ENCODE measurements at regions not wholly inside any gene's neighbourhood (a gene's known extent, or its start where the extent isn't known, plus 50 kb on each side); places are given as distances from the start of the nearest gene placed in this dataset.

- no peaks in the 10 kb centered on the region for H3K9me3 ChIP-seq (ENCODE audit: insufficient read depth, low read length, severe bottlenecking)
- no peak overlapping the region for H3K27ac ChIP-seq (ENCODE audit: low read length)
- no peak for TF ChIP-seq EZH2 (IDR thresholded peaks at IDR 0.05; ENCODE audit: borderline replicate concordance, low read depth, low read length, severe bottlenecking)
- TF ChIP-seq, protein P1, sequence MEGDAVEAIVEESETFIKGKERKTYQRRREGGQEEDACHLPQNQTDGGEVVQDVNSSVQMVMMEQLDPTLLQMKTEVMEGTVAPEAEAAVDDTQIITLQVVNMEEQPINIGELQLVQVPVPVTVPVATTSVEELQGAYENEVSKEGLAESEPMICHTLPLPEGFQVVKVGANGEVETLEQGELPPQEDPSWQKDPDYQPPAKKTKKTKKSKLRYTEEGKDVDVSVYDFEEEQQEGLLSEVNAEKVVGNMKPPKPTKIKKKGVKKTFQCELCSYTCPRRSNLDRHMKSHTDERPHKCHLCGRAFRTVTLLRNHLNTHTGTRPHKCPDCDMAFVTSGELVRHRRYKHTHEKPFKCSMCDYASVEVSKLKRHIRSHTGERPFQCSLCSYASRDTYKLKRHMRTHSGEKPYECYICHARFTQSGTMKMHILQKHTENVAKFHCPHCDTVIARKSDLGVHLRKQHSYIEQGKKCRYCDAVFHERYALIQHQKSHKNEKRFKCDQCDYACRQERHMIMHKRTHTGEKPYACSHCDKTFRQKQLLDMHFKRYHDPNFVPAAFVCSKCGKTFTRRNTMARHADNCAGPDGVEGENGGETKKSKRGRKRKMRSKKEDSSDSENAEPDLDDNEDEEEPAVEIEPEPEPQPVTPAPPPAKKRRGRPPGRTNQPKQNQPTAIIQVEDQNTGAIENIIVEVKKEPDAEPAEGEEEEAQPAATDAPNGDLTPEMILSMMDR (IDR thresholded peaks at IDR 0.05; ENCODE audit: borderline replicate concordance, extremely low read depth, low read length, poor library complexity, severe bottlenecking), result no peak
- no peak overlapping the region for H2AFZ ChIP-seq (ENCODE audit: low read depth, low read length)
- no peak for ATAC-seq (ENCODE audit: insufficient read depth, low read depth)
- no peak for DNase-seq
- H4K20me1 ChIP-seq (ENCODE audit: insufficient read depth, low read length), result no peaks in the 10 kb centered on the region; the same call in 1 of the 2 replicates
- no peaks in the 10 kb centered on the region for H3K4me1 ChIP-seq (ENCODE audit: insufficient read depth, low read length)
- H3K79me2 ChIP-seq (ENCODE audit: insufficient read depth, low read length), result no peaks in the 10 kb centered on the region
- no peak overlapping the region for H3K4me2 ChIP-seq (ENCODE audit: insufficient read depth, low read length)
- no peaks in the 10 kb centered on the region for H3K36me3 ChIP-seq (ENCODE audit: insufficient read depth, low read length)
- H3K9ac ChIP-seq (ENCODE audit: low read depth, low read length), result no peak overlapping the region
- H3K4me3 ChIP-seq (ENCODE audit: low read depth in 1 of 2, low read length in 2 of 2), result no peak overlapping the region
- H3K27me3 ChIP-seq (ENCODE audit: insufficient read depth, low read length, poor library complexity), result no peaks in the 10 kb centered on the region
Observed at GRCh38 chr14:104440297-104440956, 139.1 kb upstream of the C14orf180 start.

GRCh38 chr14:104441275-104442106, 138.1 kb upstream of the C14orf180 start:
- ATAC-seq (ENCODE audit: insufficient read depth, low read depth) (no peak), DNase-seq (peak; percentile 1)
- Histone ChIP-seq H3K79me2 (ENCODE audit: insufficient read depth, low read length) (no peaks in the 10 kb centered on the region), H3K27me3 (ENCODE audit: insufficient read depth, low read length, poor library complexity) (no peaks in the 10 kb centered on the region), H4K20me1 (ENCODE audit: insufficient read depth, low read length) (no peaks in the 10 kb centered on the region; the same call in 1 of the 2 replicates), H3K36me3 (ENCODE audit: insufficient read depth, low read length) (no peaks in the 10 kb centered on the region), H3K9ac (ENCODE audit: low read depth, low read length) (no peak overlapping the region), H3K9me3 (ENCODE audit: insufficient read depth, low read length, severe bottlenecking) (no peaks in the 10 kb centered on the region), H3K4me2 (ENCODE audit: insufficient read depth, low read length) (no peak overlapping the region), H2AFZ (ENCODE audit: low read depth, low read length) (no peak overlapping the region), H3K27ac (ENCODE audit: low read length) (no peak overlapping the region), H3K4me3 (ENCODE audit: low read depth in 1 of 2, low read length in 2 of 2) (no peak overlapping the region), H3K4me1 (ENCODE audit: insufficient read depth, low read length) (no peaks in the 10 kb centered on the region)
- TF ChIP-seq EZH2 (IDR thresholded peaks at IDR 0.05; ENCODE audit: borderline replicate concordance, low read depth, low read length, severe bottlenecking), result no peak
- TF ChIP-seq, protein P1 (IDR thresholded peaks at IDR 0.05; ENCODE audit: borderline replicate concordance, extremely low read depth, low read length, poor library complexity, severe bottlenecking), result no peak

DNA sequence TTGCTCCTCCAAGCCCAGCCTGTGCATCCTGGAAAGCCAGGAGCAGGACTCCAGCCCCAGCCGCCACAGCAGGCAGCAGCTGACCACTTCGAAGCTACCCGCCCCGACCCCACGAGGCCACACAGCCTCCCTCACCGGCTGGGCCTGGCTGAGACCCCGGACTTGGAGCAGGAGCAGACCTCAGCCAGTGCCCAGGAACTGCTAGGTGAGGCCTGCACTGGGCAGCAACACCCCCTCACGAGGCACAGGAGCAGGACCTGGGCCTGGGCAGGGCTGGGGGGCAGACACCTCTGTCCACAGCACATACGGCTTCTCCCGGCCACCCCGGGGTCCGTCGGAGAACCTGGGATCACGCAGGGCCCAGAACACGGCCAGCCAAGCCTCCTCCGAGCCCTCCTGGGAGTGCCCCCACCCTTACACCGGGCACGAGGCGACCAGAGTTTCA, 137.4 kb upstream of the C14orf180 start:
- no peaks in the 10 kb centered on the region for H3K4me1 ChIP-seq (ENCODE audit: insufficient read depth, low read length)
- DNase-seq, result peak; percentile 1
- ATAC-seq (ENCODE audit: insufficient read depth, low read depth), result no peak
- no peaks in the 10 kb centered on the region for H3K27me3 ChIP-seq (ENCODE audit: insufficient read depth, low read length, poor library complexity)
- no peaks in the 10 kb centered on the region for H3K79me2 ChIP-seq (ENCODE audit: insufficient read depth, low read length)
- no peaks in the 10 kb centered on the region; the same call in 1 of the 2 replicates for H4K20me1 ChIP-seq (ENCODE audit: insufficient read depth, low read length)
- no peak overlapping the region for H3K27ac ChIP-seq (ENCODE audit: low read length)
- H3K9me3 ChIP-seq (ENCODE audit: insufficient read depth, low read length, severe bottlenecking), result no peaks in the 10 kb centered on the region
- no peak overlapping the region for H3K9ac ChIP-seq (ENCODE audit: low read depth, low read length)
- TF ChIP-seq, protein P1 (IDR thresholded peaks at IDR 0.05; ENCODE audit: borderline replicate concordance, extremely low read depth, low read length, poor library complexity, severe bottlenecking), result no peak
- TF ChIP-seq EZH2 (IDR thresholded peaks at IDR 0.05; ENCODE audit: borderline replicate concordance, low read depth, low read length, severe bottlenecking), result no peak
- no peak overlapping the region for H2AFZ ChIP-seq (ENCODE audit: low read depth, low read length)
- no peaks in the 10 kb centered on the region for H3K36me3 ChIP-seq (ENCODE audit: insufficient read depth, low read length)
- no peak overlapping the region for H3K4me2 ChIP-seq (ENCODE audit: insufficient read depth, low read length)
- H3K4me3 ChIP-seq (ENCODE audit: low read depth in 1 of 2, low read length in 2 of 2), result no peak overlapping the region
